WTC11 (cell line): ENCODE measurements at regions not wholly inside any gene's neighbourhood (a gene's known extent, or its start where the extent isn't known, plus 50 kb on each side); places are given as distances from the start of the nearest gene placed in this dataset.

Experiments
- ATAC-seq: fragments of 200-7000 bp; cut with Tn5 transposase; 2 replicates; pipeline ENCODE4 v1.10.0; 2021; ENCODE audit warnings: mild to moderate bottlenecking, moderate library complexity
- CTCF ChIA-PET: fragments of 300-600 bp; sonication (Branson Sonifier 250); formaldehyde crosslinking; loops from one replicate; lab custom pipeline; 2021; ENCODE audit warnings: antibody characterized with exemption; lab: Charles Lee
- POLR2A ChIA-PET: fragments of 350-600 bp; sonication (Branson Sonifier 250); formaldehyde crosslinking; loops from one replicate; lab custom pipeline; 2021; ENCODE audit warnings: antibody characterized with exemption; lab: Charles Lee
- DNase-seq: peaks from one replicate; pipeline ENCODE4 v3.0.0; 2021; ENCODE audit warnings: low spot score
- H3K27ac Mint-ChIP-seq: 2 replicates; pipeline ENCODE4 v1.8.0; 2021; ENCODE audit warnings: mixed read lengths
- H3K27me3 Mint-ChIP-seq: 2 replicates; pipeline ENCODE4 v1.8.0; 2021; ENCODE audit warnings: low read depth, mild to moderate bottlenecking, moderate library complexity, mixed read lengths
- H3K36me3 Mint-ChIP-seq: 2 replicates; pipeline ENCODE4 v1.8.0; 2021; ENCODE audit warnings: mixed read lengths
- H3K4me1 Mint-ChIP-seq: 2 replicates; pipeline ENCODE4 v1.8.0; 2022; ENCODE audit warnings: mixed read lengths
- H3K4me3 Mint-ChIP-seq: 2 replicates; pipeline ENCODE4 v1.8.0; 2021; ENCODE audit warnings: mild to moderate bottlenecking, moderate library complexity, mixed read lengths
- H3K9me3 Mint-ChIP-seq: 2 replicates; pipeline ENCODE4 v1.8.0; 2021; ENCODE audit warnings: mixed read lengths
- AR ChIP-seq: fragments of 250-450 bp; sonication (Bioruptor Pico); IDR thresholded peaks from 2 replicates; pipeline ENCODE4 v1.9.0; 2021; ENCODE audit warnings: mild to moderate bottlenecking
- CDX4 ChIP-seq: fragments of 250-450 bp; sonication (Bioruptor Pico); IDR thresholded peaks from 2 replicates; pipeline ENCODE4 v1.9.0; 2021; ENCODE audit warnings: moderate library complexity, mild to moderate bottlenecking, inconsistent platforms, borderline replicate concordance
- EMX1 ChIP-seq: fragments of 250-450 bp; sonication (Bioruptor Pico); IDR thresholded peaks from 2 replicates; pipeline ENCODE4 v1.8.0; 2021; ENCODE audit warnings: mild to moderate bottlenecking
- ERG ChIP-seq: fragments of 250-450 bp; sonication (Bioruptor Pico); IDR thresholded peaks from 2 replicates; pipeline ENCODE4 v1.8.0; 2021; ENCODE audit warnings: mild to moderate bottlenecking
- FOXK1 ChIP-seq: sonication (generic); formaldehyde crosslinking; IDR thresholded peaks from 2 replicates; pipeline ENCODE4 v1.8.0; 2022; ENCODE audit warnings: mild to moderate bottlenecking, moderate library complexity, missing genetic modification reagents
- GABPB1 ChIP-seq: sonication (generic); formaldehyde crosslinking; IDR thresholded peaks from 2 replicates; pipeline ENCODE4 v1.8.1; 2023; ENCODE audit warnings: mild to moderate bottlenecking, missing genetic modification reagents
- HMGA2 ChIP-seq: fragments of 250-450 bp; sonication (Bioruptor Pico); IDR thresholded peaks from 2 replicates; pipeline ENCODE4 v1.4.0; 2021; ENCODE audit warnings: mild to moderate bottlenecking, moderate library complexity
- MXD4 ChIP-seq: fragments of 250-450 bp; sonication (Bioruptor Pico); IDR thresholded peaks from 2 replicates; pipeline ENCODE4 v1.8.0; 2021; ENCODE audit warnings: mild to moderate bottlenecking, moderate library complexity, borderline replicate concordance
- NR2C2 ChIP-seq: sonication (generic); formaldehyde crosslinking; IDR thresholded peaks from 2 replicates; pipeline ENCODE4 v1.8.0; 2022; ENCODE audit warnings: mild to moderate bottlenecking, missing genetic modification reagents
- PRDM15 ChIP-seq: sonication (generic); formaldehyde crosslinking; IDR thresholded peaks from 2 replicates; pipeline ENCODE4 v1.8.0; 2022; ENCODE audit warnings: missing genetic modification reagents
- PREB ChIP-seq: sonication (generic); formaldehyde crosslinking; IDR thresholded peaks from 2 replicates; pipeline ENCODE4 v1.8.1; 2022; ENCODE audit warnings: mild to moderate bottlenecking, missing genetic modification reagents, moderate library complexity, borderline replicate concordance
- PRRX2 ChIP-seq: fragments of 250-450 bp; sonication (Bioruptor Pico); IDR thresholded peaks from 2 replicates; pipeline ENCODE4 v1.8.0; 2021; ENCODE audit warnings: mild to moderate bottlenecking
- RELA ChIP-seq: sonication (generic); formaldehyde crosslinking; IDR thresholded peaks from 2 replicates; pipeline ENCODE4 v1.8.1; 2022; ENCODE audit warnings: missing genetic modification reagents, mild to moderate bottlenecking, borderline replicate concordance
- SMAD4 ChIP-seq: sonication (generic); formaldehyde crosslinking; IDR thresholded peaks from 2 replicates; pipeline ENCODE4 v1.8.0; 2022; ENCODE audit warnings: mild to moderate bottlenecking, missing genetic modification reagents
- TP53 ChIP-seq: sonication (generic); formaldehyde crosslinking; IDR thresholded peaks from 2 replicates; pipeline ENCODE4 v1.8.1; 2023; ENCODE audit warnings: mild to moderate bottlenecking, missing genetic modification reagents
- ZBTB43 ChIP-seq: sonication (generic); formaldehyde crosslinking; IDR thresholded peaks from 2 replicates; pipeline ENCODE4 v1.8.1; 2023; ENCODE audit warnings: mild to moderate bottlenecking, missing genetic modification reagents

GRCh38 chr15:37586011-37586583 is 348.3 kb upstream of the TMCO5A start (continued):
- TF ChIP-seq PRDM15 (CRISPR knock-in tag): no peak

- CTCF ChIA-PET: no interaction called here
- peaks cover 28% of the 10 kb centered on the region for H3K9me3 Mint-ChIP-seq
- no peaks in the 10 kb centered on the region for H3K4me1 Mint-ChIP-seq
- H3K27ac Mint-ChIP-seq: no peak overlapping the region
- peaks cover 7% of the 10 kb centered on the region for H3K36me3 Mint-ChIP-seq
- TF ChIP-seq PREB (CRISPR knock-in tag) (no peak), PRRX2 (no peak), EMX1 (CRISPR knock-in tag) (no peak), NR2C2 (CRISPR knock-in tag) (no peak), RELA (no peak)
- ATAC-seq (no peak), DNase-seq (no peak)
- no peaks in the 10 kb centered on the region; the same call in 1 of the 2 replicates for H3K27me3 Mint-ChIP-seq
- H3K4me3 Mint-ChIP-seq: no peak overlapping the region
- POLR2A ChIA-PET: interaction anchor here (0.6 kb wide), 1 partner anchor 13 kb away, joined by 3 read pairs; no protein-coding TSS in a partner anchor
Observed at GRCh38 chr15:37586976-37587375, 347.5 kb upstream of the TMCO5A start.

GRCh38 chr15:37594417-37594816 is 340.0 kb upstream of the TMCO5A start:
- Mint-ChIP-seq H3K27me3 (no peaks in the 10 kb centered on the region), H3K4me1 (no peaks in the 10 kb centered on the region), H3K9me3 (peaks cover 5% of the 10 kb centered on the region; the same call in 1 of the 2 replicates), H3K27ac (no peak overlapping the region), H3K4me3 (no peak overlapping the region), H3K36me3 (no peaks in the 10 kb centered on the region)
- ChIA-PET POLR2A (no interaction called here), CTCF (interaction anchor here (0.7 kb wide), 1 partner anchor 233 kb away, joined by 3 read pairs; no protein-coding TSS in a partner anchor)
- DNase-seq (no peak), ATAC-seq (peak; percentile 44; the same call in 1 of the 2 replicates)
- no peak for TF ChIP-seq GABPB1 (CRISPR knock-in tag)
- no peak for TF ChIP-seq AR (CRISPR knock-in tag)
- TF ChIP-seq TP53 (CRISPR knock-in tag): no peak
- TF ChIP-seq SMAD4 (CRISPR knock-in tag): no peak
- TF ChIP-seq CDX4 (CRISPR knock-in tag): no peak
- TF ChIP-seq, all 79 proteins: peak for 0

GRCh38 chr15:37595426-37595970 is 338.9 kb upstream of the TMCO5A start:
- DNase-seq (no peak), ATAC-seq (no peak)
- no peak overlapping the region for H3K4me3 Mint-ChIP-seq
- H3K9me3 Mint-ChIP-seq: peaks cover 5% of the 10 kb centered on the region; the same call in 1 of the 2 replicates
- no peak overlapping the region for H3K27ac Mint-ChIP-seq
- no peaks in the 10 kb centered on the region for H3K36me3 Mint-ChIP-seq
- H3K27me3 Mint-ChIP-seq: no peaks in the 10 kb centered on the region
- POLR2A ChIA-PET: no interaction called here
- no peaks in the 10 kb centered on the region for H3K4me1 Mint-ChIP-seq
- CTCF ChIA-PET: no interaction called here
- TF ChIP-seq HMGA2: no peak
- no peak for TF ChIP-seq CDX4 (CRISPR knock-in tag)
- no peak for TF ChIP-seq FOXK1 (CRISPR knock-in tag)
- TF ChIP-seq MXD4 (CRISPR knock-in tag): no peak
- TF ChIP-seq ERG (CRISPR knock-in tag): no peak
- no peak for TF ChIP-seq ZBTB43 (CRISPR knock-in tag)
